Activated CD8-positive, alpha-beta T cell treated with anti-CD3 and anti-CD28 coated beads for 36 hours (primary cell): ENCODE measurements at regions not wholly inside any gene's neighbourhood (a gene's known extent, or its start where the extent isn't known, plus 50 kb on each side); places are given as distances from the start of the nearest gene placed in this dataset.

Experiments
- ATAC-seq: fragments of 200-7000 bp; cut with Tn5 transposase; one replicate; pipeline ENCODE4 v1.10.0; 2021; ENCODE audit warnings: mild to moderate bottlenecking, moderate library complexity
- CTCF ChIA-PET: fragments of 350-600 bp; sonication (Branson Sonifier 250); formaldehyde crosslinking; loops from one replicate; lab custom pipeline; 2021; ENCODE audit warnings: antibody characterized with exemption; lab: Charles Lee
- POLR2A ChIA-PET: fragments of 350-600 bp; sonication (Branson Sonifier 250); formaldehyde crosslinking; loops from one replicate; lab custom pipeline; 2021; ENCODE audit warnings: antibody characterized with exemption; lab: Charles Lee
- DNase-seq: peaks from one replicate; pipeline ENCODE4 v3.0.0-alpha.2; 2020
- H3K27ac Mint-ChIP-seq: one replicate; pipeline ENCODE4 v1.8.0; 2021; ENCODE audit warnings: mild to moderate bottlenecking, mixed read lengths
- H3K27me3 Mint-ChIP-seq: one replicate; pipeline ENCODE4 v1.8.0; 2021; ENCODE audit warnings: mixed read lengths
- H3K36me3 Mint-ChIP-seq: one replicate; pipeline ENCODE4 v1.8.0; 2021; ENCODE audit warnings: low read depth, mixed read lengths
- H3K4me1 Mint-ChIP-seq: one replicate; pipeline ENCODE4 v1.8.0; 2021; ENCODE audit warnings: low read depth, mixed read lengths
- H3K4me3 Mint-ChIP-seq: one replicate; pipeline ENCODE4 v1.8.0; 2021; ENCODE audit warnings: mild to moderate bottlenecking, moderate library complexity, mixed read lengths
- H3K9me3 Mint-ChIP-seq: one replicate; pipeline ENCODE4 v1.8.0; 2021; ENCODE audit warnings: mixed read lengths
- CTCF ChIP-seq: fragments of 200-600 bp; IDR thresholded peaks from one replicate; pipeline ENCODE4 v1.8.0; 2022; ENCODE audit warnings: antibody characterized with exemption, mild to moderate bottlenecking
- intact Hi-C: fragments of 100-400 bp; cut with micrococcal nuclease; formaldehyde crosslinking; loops from one replicate; pipeline ENCODE4 v1.10.0; 2022

- DNase-seq (no peak), ATAC-seq (no peak)
- POLR2A ChIA-PET = no interaction called here
- peaks cover 2% of the 10 kb centered on the region for H3K9me3 Mint-ChIP-seq
- TF ChIP-seq CTCF = no peak
- intact Hi-C loops = no loop called here
- H3K4me1 Mint-ChIP-seq = no peaks in the 10 kb centered on the region
- H3K4me3 Mint-ChIP-seq = no peak overlapping the region
- no peaks in the 10 kb centered on the region for H3K36me3 Mint-ChIP-seq
- CTCF ChIA-PET = no interaction called here
- H3K27me3 Mint-ChIP-seq = peaks cover 3% of the 10 kb centered on the region
- no peak overlapping the region for H3K27ac Mint-ChIP-seq
Observed at GRCh38 chr7:94763268-94763667, 107.3 kb upstream of the SGCE start.

GRCh38 chr7:94769724-94770123 lies 113.8 kb upstream of the SGCE start:
- H3K27ac Mint-ChIP-seq = no peak overlapping the region
- TF ChIP-seq CTCF = no peak
- intact Hi-C loops = no loop called here
- H3K9me3 Mint-ChIP-seq = no peaks in the 10 kb centered on the region
- ChIA-PET CTCF (no interaction called here), POLR2A (no interaction called here)
- H3K4me3 Mint-ChIP-seq = no peak overlapping the region
- H3K36me3 Mint-ChIP-seq = no peaks in the 10 kb centered on the region
- H3K27me3 Mint-ChIP-seq = peaks cover 2% of the 10 kb centered on the region
- no peak for ATAC-seq
- no peak for DNase-seq
- H3K4me1 Mint-ChIP-seq = no peaks in the 10 kb centered on the region

- ChIA-PET POLR2A (interaction anchor here (0.7 kb wide), 1 partner anchor 216 kb away, joined by 4 read pairs; no protein-coding TSS in a partner anchor), CTCF (no interaction called here)
- intact Hi-C loops = no loop called here
- no peak overlapping the region for H3K27ac Mint-ChIP-seq
- ATAC-seq (no peak), DNase-seq (no peak)
- TF ChIP-seq CTCF = no peak
- no peaks in the 10 kb centered on the region for H3K9me3 Mint-ChIP-seq
- H3K4me3 Mint-ChIP-seq = no peak overlapping the region
- H3K4me1 Mint-ChIP-seq = no peaks in the 10 kb centered on the region
- no peaks in the 10 kb centered on the region for H3K27me3 Mint-ChIP-seq
- no peaks in the 10 kb centered on the region for H3K36me3 Mint-ChIP-seq
Observed at GRCh38 chr7:94778711-94779459, 123.0 kb upstream of the SGCE start.

GRCh38 chr7:94779861-94780260 lies 123.9 kb upstream of the SGCE start:
- intact Hi-C loops = no loop called here
- TF ChIP-seq CTCF = no peak
- H3K9me3 Mint-ChIP-seq = no peaks in the 10 kb centered on the region
- H3K36me3 Mint-ChIP-seq = no peaks in the 10 kb centered on the region
- no peaks in the 10 kb centered on the region for H3K27me3 Mint-ChIP-seq
- ATAC-seq (no peak), DNase-seq (no peak)
- CTCF ChIA-PET = no interaction called here
- H3K27ac Mint-ChIP-seq = no peak overlapping the region
- H3K4me3 Mint-ChIP-seq = no peak overlapping the region
- POLR2A ChIA-PET = interaction anchor here (0.7 kb wide), 1 partner anchor 216 kb away, joined by 4 read pairs; no protein-coding TSS in a partner anchor
- H3K4me1 Mint-ChIP-seq = no peaks in the 10 kb centered on the region

GRCh38 chr7:94781236-94781635 lies 125.3 kb upstream of the SGCE start:
- intact Hi-C loops = no loop called here
- Mint-ChIP-seq H3K4me3 (no peak overlapping the region), H3K9me3 (no peaks in the 10 kb centered on the region), H3K4me1 (no peaks in the 10 kb centered on the region), H3K27me3 (no peaks in the 10 kb centered on the region), H3K27ac (no peak overlapping the region), H3K36me3 (no peaks in the 10 kb centered on the region)
- CTCF ChIA-PET = no interaction called here
- ATAC-seq (no peak), DNase-seq (no peak)
- POLR2A ChIA-PET = no interaction called here
- no peak for TF ChIP-seq CTCF
